B cell (primary cell): ENCODE measurements at regions not wholly inside any gene's neighbourhood (a gene's known extent, or its start where the extent isn't known, plus 50 kb on each side); places are given as distances from the start of the nearest gene placed in this dataset.

Experiments used
- ATAC-seq: fragments of 200-7000 bp; cut with Tn5 transposase; one replicate; pipeline ENCODE4 v1.10.0; 2021; ENCODE audit warnings: low read depth, mild to moderate bottlenecking, moderate number of reproducible peaks, moderate library complexity
- CTCF ChIA-PET: fragments of 350-600 bp; sonication (Branson Sonifier 250); formaldehyde crosslinking; loops from one replicate; lab custom pipeline; 2021; ENCODE audit warnings: antibody characterized with exemption, inconsistent platforms; lab: Charles Lee
- POLR2A ChIA-PET: fragments of 350-600 bp; sonication (Branson Sonifier 250); formaldehyde crosslinking; loops from one replicate; lab custom pipeline; 2021; ENCODE audit warnings: antibody characterized with exemption; lab: Charles Lee
- DNase-seq: peaks from one replicate; pipeline ENCODE4 v3.0.0; 2013
- H2AFZ ChIP-seq: 2 replicates; pipeline ENCODE4 v1.6.1; 2012; ENCODE audit warnings: mild to moderate bottlenecking, low read depth, low read length; ENCODE audit not compliant: insufficient read depth, poor library complexity, severe bottlenecking
- H3K27ac ChIP-seq, 2 donors: 1 replicate in 1 of 2; 2 replicates in 1 of 2; pipeline ENCODE4 v1.5.1; 2012 to 2013; ENCODE audit warnings: low read length in 2 of 2, mild to moderate bottlenecking in 2 of 2, moderate library complexity in 1 of 2
- H3K27me3 ChIP-seq, 4 experiments: fragments of 200-600 bp in 1 of 4; sonication (generic) in 1 of 4; replicated peaks in 1 of 4; 1 replicate in 2 of 4; 2 replicates in 2 of 4; pipeline versions ENCODE4 v1.6.1 to v1.7.0; 2013 to 2016; ENCODE audit warnings: low read length in 3 of 4, mild to moderate bottlenecking in 2 of 4, mixed read lengths in 1 of 4, moderate library complexity in 1 of 4; ENCODE audit not compliant: insufficient read depth in 4 of 4, control insufficient read depth in 3 of 4; ENCODE audit errors: control extremely low read depth in 1 of 4
- H3K36me3 ChIP-seq, 2 experiments: replicated peaks in 1 of 2; 1 replicate in 1 of 2; 2 replicates in 1 of 2; pipeline versions ENCODE4 v1.6.1 to v1.7.1; 2013; ENCODE audit warnings: low read length in 1 of 2; ENCODE audit not compliant: insufficient read depth in 2 of 2, control insufficient read depth in 1 of 2; ENCODE audit errors: control extremely low read depth in 1 of 2, extremely low read depth in 1 of 2
- H3K4me1 ChIP-seq, 2 donors: fragments of 200-600 bp in 1 of 2; sonication (generic) in 1 of 2; 1 replicate in 1 of 2; 2 replicates in 1 of 2; pipeline versions ENCODE4 v1.5.1 to v1.6.1; 2013 to 2017; ENCODE audit warnings: low read length in 2 of 2; ENCODE audit not compliant: control insufficient read depth in 2 of 2, insufficient read depth in 2 of 2
- H3K4me2 ChIP-seq: replicated peaks from 2 replicates; pipeline ENCODE3; 2012; ENCODE audit warnings: mild to moderate bottlenecking, low read depth, low read length; ENCODE audit not compliant: poor library complexity, severe bottlenecking
- H3K4me3 ChIP-seq, 5 experiments: fragments of 200-600 bp in 1 of 5; sonication (generic) in 1 of 5; 1 replicate in 3 of 5; 2 replicates in 2 of 5; pipeline versions ENCODE4 v1.5.1 to v1.7.0; 2011 to 2016; ENCODE audit warnings: low read length in 4 of 5, mild to moderate bottlenecking in 4 of 5, low read depth in 2 of 5, control low read depth in 1 of 5, moderate library complexity in 1 of 5; ENCODE audit not compliant: insufficient read depth in 1 of 5; ENCODE audit errors: control extremely low read depth in 1 of 5, extremely low read depth in 1 of 5
- H3K79me2 ChIP-seq: fragments of 200-600 bp; sonication (generic); one replicate; pipeline ENCODE4 v1.6.0; 2016; ENCODE audit warnings: low read length; ENCODE audit not compliant: control insufficient read depth, insufficient read depth
- H3K9ac ChIP-seq: fragments of 200-600 bp; sonication (generic); 2 replicates; pipeline ENCODE4 v1.6.1; 2017; ENCODE audit warnings: mild to moderate bottlenecking, low read length, moderate library complexity
- H3K9me3 ChIP-seq, 3 donors: one replicate each; pipeline versions ENCODE4 v1.6.1 to v1.7.1; 2013; ENCODE audit warnings: low read length in 2 of 3; ENCODE audit not compliant: control insufficient read depth in 2 of 3, insufficient read depth in 1 of 3; ENCODE audit errors: control extremely low read depth in 1 of 3
- H4K20me1 ChIP-seq: 2 replicates; pipeline ENCODE4 v1.6.0; 2012; ENCODE audit warnings: mild to moderate bottlenecking, low read length; ENCODE audit not compliant: insufficient read depth, control insufficient read depth, poor library complexity, severe bottlenecking
- H3K27ac Mint-ChIP-seq: one replicate; pipeline ENCODE4 v1.8.0; 2021; ENCODE audit warnings: mixed read lengths
- H3K27me3 Mint-ChIP-seq: one replicate; pipeline ENCODE4 v1.8.0; 2021; ENCODE audit warnings: mixed read lengths
- H3K4me1 Mint-ChIP-seq: one replicate; pipeline ENCODE4 v1.8.0; 2021; ENCODE audit warnings: mixed read lengths
- H3K4me3 Mint-ChIP-seq: one replicate; pipeline ENCODE4 v1.8.0; 2021; ENCODE audit warnings: mixed read lengths
- H3K9me3 Mint-ChIP-seq: one replicate; pipeline ENCODE4 v1.8.0; 2022; ENCODE audit warnings: mixed read lengths; ENCODE audit not compliant: insufficient read depth
- EZH2 ChIP-seq: IDR thresholded peaks from 2 replicates; pipeline ENCODE4 v1.6.1; 2012; ENCODE audit warnings: borderline replicate concordance, low read depth, mild to moderate bottlenecking, moderate library complexity, low read length; ENCODE audit not compliant: insufficient read depth, poor library complexity, severe bottlenecking
- WGBS: methylation state at CpG from one replicate; pipeline ENCODE4 v1.1.5; 2013; ENCODE audit warnings: missing lambda C conversion rate; ENCODE audit not compliant: insufficient coverage; 5-methylcytosine and 5-hydroxymethylcytosine counted together
- intact Hi-C: fragments of 100-400 bp; cut with micrococcal nuclease; formaldehyde crosslinking; loops from one replicate; pipeline ENCODE4 v1.10.0; 2022
- TF ChIP-seq, protein P1 (sequence below): fragments of 200-600 bp; IDR thresholded peaks from one replicate; pipeline ENCODE4 v1.8.0; 2022; ENCODE audit warnings: antibody characterized with exemption, mild to moderate bottlenecking

DNA sequence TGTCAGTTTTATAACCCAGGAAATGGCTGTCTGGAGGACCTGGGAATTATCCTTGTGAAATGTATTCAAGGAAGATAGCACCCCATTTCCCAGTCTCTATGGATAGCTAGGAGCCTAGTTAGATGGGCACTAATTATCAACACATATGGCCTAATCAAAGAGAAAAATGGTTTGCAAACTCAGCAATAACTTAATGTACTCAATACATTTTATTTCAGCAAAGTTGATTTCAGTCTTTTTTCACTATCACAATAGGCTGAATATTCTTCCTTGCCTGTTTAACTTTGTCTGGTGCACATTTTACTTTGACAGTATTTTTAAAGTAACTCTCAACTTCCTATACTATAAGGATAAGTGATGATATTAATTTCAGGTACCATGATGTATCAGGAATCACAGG lies 756.3 kb downstream of the CCDC85A start:
- ChIA-PET CTCF (no interaction called here), POLR2A (no interaction called here)
- intact Hi-C loops = no loop called here
- H3K9me3 ChIP-seq = no peaks in the 10 kb centered on the region
- no peak for ATAC-seq
- TF ChIP-seq EZH2 = no peak
- TF ChIP-seq, protein P1, sequence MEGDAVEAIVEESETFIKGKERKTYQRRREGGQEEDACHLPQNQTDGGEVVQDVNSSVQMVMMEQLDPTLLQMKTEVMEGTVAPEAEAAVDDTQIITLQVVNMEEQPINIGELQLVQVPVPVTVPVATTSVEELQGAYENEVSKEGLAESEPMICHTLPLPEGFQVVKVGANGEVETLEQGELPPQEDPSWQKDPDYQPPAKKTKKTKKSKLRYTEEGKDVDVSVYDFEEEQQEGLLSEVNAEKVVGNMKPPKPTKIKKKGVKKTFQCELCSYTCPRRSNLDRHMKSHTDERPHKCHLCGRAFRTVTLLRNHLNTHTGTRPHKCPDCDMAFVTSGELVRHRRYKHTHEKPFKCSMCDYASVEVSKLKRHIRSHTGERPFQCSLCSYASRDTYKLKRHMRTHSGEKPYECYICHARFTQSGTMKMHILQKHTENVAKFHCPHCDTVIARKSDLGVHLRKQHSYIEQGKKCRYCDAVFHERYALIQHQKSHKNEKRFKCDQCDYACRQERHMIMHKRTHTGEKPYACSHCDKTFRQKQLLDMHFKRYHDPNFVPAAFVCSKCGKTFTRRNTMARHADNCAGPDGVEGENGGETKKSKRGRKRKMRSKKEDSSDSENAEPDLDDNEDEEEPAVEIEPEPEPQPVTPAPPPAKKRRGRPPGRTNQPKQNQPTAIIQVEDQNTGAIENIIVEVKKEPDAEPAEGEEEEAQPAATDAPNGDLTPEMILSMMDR = no peak
- H4K20me1 ChIP-seq = no peaks in the 10 kb centered on the region
- H3K4me2 ChIP-seq = no peak overlapping the region
- H3K79me2 ChIP-seq = no peaks in the 10 kb centered on the region
- no peak overlapping the region for H3K27ac Mint-ChIP-seq
- no peaks in the 10 kb centered on the region for H3K9me3 Mint-ChIP-seq
- no peaks in the 10 kb centered on the region for H3K4me1 ChIP-seq
- H3K4me3 Mint-ChIP-seq = no peak overlapping the region
- H3K27ac ChIP-seq = no peak overlapping the region
- no peak overlapping the region for H2AFZ ChIP-seq
- H3K4me1 Mint-ChIP-seq = no peaks in the 10 kb centered on the region
- no peak overlapping the region for H3K9ac ChIP-seq
- no peaks in the 10 kb centered on the region for H3K27me3 ChIP-seq
- H3K27me3 Mint-ChIP-seq = no peaks in the 10 kb centered on the region
- no peak overlapping the region for H3K4me3 ChIP-seq
- no peak for DNase-seq
- H3K36me3 ChIP-seq = no peaks in the 10 kb centered on the region

GRCh38 chr2:56952871-56953270 lies 769.1 kb downstream of the CCDC85A start:
- Histone ChIP-seq H3K4me1 (no peaks in the 10 kb centered on the region), H3K4me2 (no peak overlapping the region), H3K27ac (no peak overlapping the region), H3K9me3 (peaks cover 0 to 4% (median 0%) of the 10 kb centered on the region in 3 donors), H3K36me3 (no peaks in the 10 kb centered on the region), H3K4me3 (no peak overlapping the region), H3K27me3 (no peaks in the 10 kb centered on the region), H3K9ac (no peak overlapping the region), H3K79me2 (no peaks in the 10 kb centered on the region), H4K20me1 (no peaks in the 10 kb centered on the region), H2AFZ (no peak overlapping the region)
- CTCF ChIA-PET = no interaction called here
- TF ChIP-seq EZH2 = no peak
- TF ChIP-seq, protein P1 = no peak
- POLR2A ChIA-PET = no interaction called here
- DNase-seq (no peak), ATAC-seq (no peak)
- no peaks in the 10 kb centered on the region for H3K4me1 Mint-ChIP-seq
- intact Hi-C loops = no loop called here
- H3K27me3 Mint-ChIP-seq = no peaks in the 10 kb centered on the region
- H3K4me3 Mint-ChIP-seq = no peak overlapping the region
- H3K9me3 Mint-ChIP-seq = peaks cover 13% of the 10 kb centered on the region
- WGBS = no CpG with 5 or more reads among the region's 2 CpGs
- no peak overlapping the region for H3K27ac Mint-ChIP-seq
